ENCODE measurements at regions not wholly inside any gene's neighbourhood (a gene's known extent, or its start where the extent isn't known, plus 50 kb on each side); places are given as distances from the start of the nearest gene placed in this dataset.

- TF ChIP-seq ZNF598 (CRISPR knock-in tag; IDR thresholded peaks at IDR 0.05; ENCODE audit: borderline replicate concordance) (no peak), ZNF704 (CRISPR knock-in tag; IDR thresholded peaks at IDR 0.05; ENCODE audit: borderline replicate concordance) (no peak), POLR2A (IDR thresholded peaks at IDR 0.05; ENCODE audit: insufficient read depth in 1 of 2, low read depth in 2 of 2, low read length in 2 of 2) (no peak), NFE2L2 (IDR thresholded peaks at IDR 0.05; ENCODE audit: low read length) (no peak), USF2 (IDR thresholded peaks at IDR 0.05; ENCODE audit: low read depth, low read length) (no peak), USF2 (CRISPR knock-in tag; IDR thresholded peaks at IDR 0.05; ENCODE audit: borderline replicate concordance) (no peak), CTCF (CRISPR knock-in tag; IDR thresholded peaks at IDR 0.05) (no peak)
These were observed 893.1 kb upstream of the SLITRK6 start for GRCh38 chr13:86692291-86692690.

Measured in HepG2 (cell line).